ENCODE measurements at regions not wholly inside any gene's neighbourhood (a gene's known extent, or its start where the extent isn't known, plus 50 kb on each side); places are given as distances from the start of the nearest gene placed in this dataset.
A peak's percentile ranks its signal among the peaks of the same experiment; 100 is the strongest.

GRCh38 chr2:42116195-42117181 is 52.7 kb upstream of the EML4 start (continued):
- no peak for TF ChIP-seq ZNF548 (tag by site-specific recombination; IDR thresholded peaks at IDR 0.05)

DNA sequence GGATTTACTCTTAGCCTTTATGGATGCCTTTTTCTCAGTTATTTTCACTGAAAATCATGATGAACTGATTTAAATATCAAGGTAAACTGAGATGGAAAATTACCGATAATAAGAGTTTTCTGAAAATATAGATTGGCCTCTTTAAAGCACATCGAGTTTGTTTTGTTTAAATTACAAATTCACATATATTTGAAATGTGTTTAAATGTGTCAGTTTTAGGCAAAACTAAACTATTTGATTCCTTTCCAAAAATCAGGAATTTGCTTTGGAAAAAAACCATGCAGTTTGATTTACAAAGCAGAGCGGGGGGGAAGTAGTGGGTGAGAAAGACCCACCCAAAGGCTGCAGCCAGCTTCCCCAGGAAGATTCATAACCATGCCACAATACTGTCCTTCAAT is 52.0 kb upstream of the EML4 start:
- CTCF ChIA-PET = interaction anchor here (0.7 to 1.4 kb wide), 5 partner anchors 21 to 264 kb away, joined by 3 read pairs; no protein-coding TSS in a partner anchor
- TF ChIP-seq ZNF366 (tag by site-specific recombination; conservative IDR thresholded peaks at IDR 0.05) (no peak), ZEB2 (tag by site-specific recombination; IDR thresholded peaks at IDR 0.05) (no peak), ZNF10 (tag by site-specific recombination; IDR thresholded peaks at IDR 0.05) (no peak), ZNF837 (tag by site-specific recombination; IDR thresholded peaks at IDR 0.05) (no peak), ZNF707 (tag by site-specific recombination; IDR thresholded peaks at IDR 0.05) (no peak)
- TF ChIP-seq, protein P1, sequence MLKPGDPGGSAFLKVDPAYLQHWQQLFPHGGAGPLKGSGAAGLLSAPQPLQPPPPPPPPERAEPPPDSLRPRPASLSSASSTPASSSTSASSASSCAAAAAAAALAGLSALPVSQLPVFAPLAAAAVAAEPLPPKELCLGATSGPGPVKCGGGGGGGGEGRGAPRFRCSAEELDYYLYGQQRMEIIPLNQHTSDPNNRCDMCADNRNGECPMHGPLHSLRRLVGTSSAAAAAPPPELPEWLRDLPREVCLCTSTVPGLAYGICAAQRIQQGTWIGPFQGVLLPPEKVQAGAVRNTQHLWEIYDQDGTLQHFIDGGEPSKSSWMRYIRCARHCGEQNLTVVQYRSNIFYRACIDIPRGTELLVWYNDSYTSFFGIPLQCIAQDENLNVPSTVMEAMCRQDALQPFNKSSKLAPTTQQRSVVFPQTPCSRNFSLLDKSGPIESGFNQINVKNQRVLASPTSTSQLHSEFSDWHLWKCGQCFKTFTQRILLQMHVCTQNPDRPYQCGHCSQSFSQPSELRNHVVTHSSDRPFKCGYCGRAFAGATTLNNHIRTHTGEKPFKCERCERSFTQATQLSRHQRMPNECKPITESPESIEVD (tag by site-specific recombination; IDR thresholded peaks at IDR 0.05) = no peak
- Histone ChIP-seq H3K27ac (ENCODE audit: extremely low read depth, low read depth, low read length) (no peak overlapping the region), H3K9me3 (ENCODE audit: control insufficient read depth, insufficient read depth, low read depth, low read length) (no peaks in the 10 kb centered on the region), H3K4me3 (ENCODE audit: low read depth, low read length) (no peak overlapping the region), H3K4me1 (ENCODE audit: control insufficient read depth, insufficient read depth, low read length) (peaks cover 13% of the 10 kb centered on the region), H3K36me3 (ENCODE audit: control insufficient read depth in 2 of 2, insufficient read depth in 1 of 2, low read length in 2 of 2) (no peaks in the 10 kb centered on the region)
- POLR2A ChIA-PET = no interaction called here

DNA sequence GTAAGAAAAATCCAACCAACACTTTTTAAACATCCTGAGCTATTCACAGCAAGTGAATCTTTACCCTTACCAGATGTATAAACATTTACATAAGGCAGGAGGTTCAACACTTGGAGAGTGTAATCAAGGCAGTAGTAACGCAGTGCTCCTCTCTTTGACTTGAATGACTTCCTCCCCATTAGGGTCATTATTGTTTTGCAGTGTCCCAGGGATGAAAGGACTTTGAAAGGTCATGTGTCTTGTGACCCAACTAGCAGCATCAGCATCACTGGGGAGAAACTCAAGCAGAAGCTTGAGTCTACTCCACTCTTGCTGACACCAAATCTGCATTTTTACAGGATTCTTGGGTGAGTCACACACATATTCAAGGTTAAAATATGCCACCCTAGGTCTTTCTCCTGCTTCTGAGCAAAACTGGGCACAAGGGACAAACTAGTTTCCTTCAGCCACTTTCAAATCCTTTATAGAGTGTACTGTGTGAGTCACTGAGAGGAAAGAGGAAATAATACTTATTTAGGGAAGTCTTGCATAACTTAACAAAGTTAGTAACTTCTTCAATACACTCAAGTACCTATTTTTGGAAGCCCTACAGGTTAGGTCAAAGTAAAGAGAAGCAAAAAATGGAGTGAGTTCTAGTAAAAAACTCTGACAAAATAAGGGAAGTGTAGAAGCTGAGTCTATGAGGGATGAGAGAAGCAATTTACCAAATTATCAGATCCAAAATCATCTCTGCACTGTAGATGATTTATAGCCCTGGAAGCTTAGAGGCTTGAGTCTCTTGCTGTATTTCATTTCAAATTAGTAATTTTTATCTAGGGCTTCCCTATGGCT is 51.0 kb upstream of the EML4 start:
- Histone ChIP-seq H3K27ac (ENCODE audit: extremely low read depth, low read depth, low read length) (no peak overlapping the region; the same call in 1 of the 2 replicates), H3K4me3 (ENCODE audit: low read depth, low read length) (no peak overlapping the region), H3K36me3 (ENCODE audit: control insufficient read depth in 2 of 2, insufficient read depth in 1 of 2, low read length in 2 of 2) (no peaks in the 10 kb centered on the region), H3K9me3 (ENCODE audit: control insufficient read depth, insufficient read depth, low read depth, low read length) (no peaks in the 10 kb centered on the region), H3K4me1 (ENCODE audit: control insufficient read depth, insufficient read depth, low read length) (peaks cover 13% of the 10 kb centered on the region)
- CTCF ChIA-PET = interaction anchor here (0.6 to 1.0 kb wide), 5 partner anchors 18 to 265 kb away, joined by 3 to 4 read pairs (median 3); no protein-coding TSS in a partner anchor
- TF ChIP-seq, protein P1 (tag by site-specific recombination; IDR thresholded peaks at IDR 0.05) = peak; percentile 63
- TF ChIP-seq ZNF510 (tag by site-specific recombination; IDR thresholded peaks at IDR 0.05; ENCODE audit: insufficient replicate concordance) = no peak
- POLR2A ChIA-PET = interaction anchor here (0.8 to 1.7 kb wide), 2 partner anchors 15 to 24 kb away, joined by 3 to 7 read pairs; no protein-coding TSS in a partner anchor

DNA sequence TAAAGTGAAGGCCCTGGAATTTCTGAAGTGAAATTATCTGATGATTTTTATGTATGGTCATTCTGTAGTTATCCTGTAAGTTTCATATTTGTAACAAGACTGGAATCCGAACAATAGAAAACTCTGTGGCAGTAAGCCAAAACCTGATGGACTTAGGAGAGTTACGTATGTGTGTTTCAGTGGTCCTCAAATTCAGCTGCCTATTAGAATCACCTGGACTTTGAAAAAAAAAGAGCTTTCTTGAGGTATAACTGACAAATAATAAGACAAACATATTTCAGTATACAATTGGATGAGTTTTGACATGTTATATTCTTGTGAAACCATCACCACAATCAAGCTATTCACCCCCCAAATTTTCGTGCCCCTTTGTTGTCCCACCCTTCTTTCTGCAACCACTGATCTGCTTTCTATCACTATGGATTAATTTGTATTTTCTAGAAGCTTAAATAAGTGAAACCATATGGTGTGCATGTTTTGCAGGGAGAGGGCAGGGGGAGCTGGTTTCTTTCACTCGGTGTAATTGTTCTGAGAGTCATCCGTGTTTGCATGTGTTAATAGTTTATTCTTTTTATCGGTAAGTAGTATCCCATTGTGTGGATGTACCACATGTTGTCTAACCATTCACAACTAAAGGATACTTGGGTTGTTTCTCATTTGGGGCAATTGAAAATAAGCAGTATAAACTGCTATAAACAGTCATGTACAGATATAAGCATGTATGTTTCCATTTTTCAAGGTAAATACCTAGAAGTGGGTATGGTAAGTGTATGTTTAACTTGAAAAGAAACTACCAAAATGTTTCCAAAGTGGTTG is 50.2 kb upstream of the EML4 start:
- no peak overlapping the region for H3K4me3 ChIP-seq (ENCODE audit: low read depth, low read length)
- H3K36me3 ChIP-seq (ENCODE audit: control insufficient read depth in 2 of 2, insufficient read depth in 1 of 2, low read length in 2 of 2) = no peaks in the 10 kb centered on the region
- no peaks in the 10 kb centered on the region for H3K9me3 ChIP-seq (ENCODE audit: control insufficient read depth, insufficient read depth, low read depth, low read length)
- ChIA-PET POLR2A (interaction anchor here (0.8 to 1.7 kb wide), 2 partner anchors 14 to 23 kb away, joined by 3 to 7 read pairs; no protein-coding TSS in a partner anchor), CTCF (interaction anchor here (0.6 to 1.0 kb wide), 3 partner anchors 17 to 127 kb away, joined by 3 to 4 read pairs (median 3); no protein-coding TSS in a partner anchor)
- no peak overlapping the region for H3K27ac ChIP-seq (ENCODE audit: extremely low read depth, low read depth, low read length)
- peaks cover 13% of the 10 kb centered on the region for H3K4me1 ChIP-seq (ENCODE audit: control insufficient read depth, insufficient read depth, low read length)
- TF ChIP-seq INSM2 (tag by site-specific recombination; IDR thresholded peaks at IDR 0.05) = no peak
- TF ChIP-seq ZNF501 (tag by site-specific recombination; IDR thresholded peaks at IDR 0.05) = no peak
- TF ChIP-seq ZNF266 (tag by site-specific recombination; IDR thresholded peaks at IDR 0.05; ENCODE audit: low read depth) = no peak
- no peak for TF ChIP-seq PRDM1 (tag by site-specific recombination; IDR thresholded peaks at IDR 0.05)
- no peak for TF ChIP-seq REPIN1 (tag by site-specific recombination; IDR thresholded peaks at IDR 0.05; ENCODE audit: low read depth)
- TF ChIP-seq ZNF214 (tag by site-specific recombination; IDR thresholded peaks at IDR 0.05; ENCODE audit: borderline replicate concordance) = no peak
- no peak for TF ChIP-seq ZNF596 (tag by site-specific recombination; IDR thresholded peaks at IDR 0.05)
- TF ChIP-seq ZNF280C (tag by site-specific recombination; IDR thresholded peaks at IDR 0.05) = no peak
- TF ChIP-seq ZNF239 (tag by site-specific recombination; IDR thresholded peaks at IDR 0.05) = no peak
